A549 (cell line): ENCODE measurements at regions not wholly inside any gene's neighbourhood (a gene's known extent, or its start where the extent isn't known, plus 50 kb on each side); places are given as distances from the start of the nearest gene placed in this dataset.

ENCODE experiments used
- ATAC-seq, 2 experiments: fragments of 200-7000 bp in 1 of 2; fragments of >200 bp in 1 of 2; cut with Nextera tagmentation in 1 of 2; cut with Tn5 transposase in 1 of 2; 3 replicates each; pipeline versions ENCODE4 v1.8.0 to v1.9.1; 2018 to 2020; ENCODE audit warnings: mild to moderate bottlenecking in 1 of 2, moderate library complexity in 1 of 2
- CTCF ChIA-PET: fragments of 300-600 bp; sonication (Branson Sonifier 250); formaldehyde crosslinking; extraction: SDS; loops from one replicate; lab custom pipeline; 2021; ENCODE audit warnings: antibody characterized with exemption, inconsistent platforms; lab: Yijun Ruan, JAX
- POLR2A ChIA-PET: fragments of 350-600 bp; formaldehyde crosslinking; extraction: SDS; loops from one replicate; lab custom pipeline; 2021; ENCODE audit warnings: antibody characterized with exemption, inconsistent platforms; lab: Yijun Ruan, JAX
- DNase-seq, 2 experiments: peaks; one replicate each; pipeline versions ENCODE4 v3.0.0 to v3.0.0-alpha.2; 2011 to 2016; ENCODE audit warnings: low read depth in 1 of 2, low spot score in 1 of 2
- FAIRE-seq: peaks from 2 replicates; lab custom pipeline; 2011; peaks lifted over from hg19 to GRCh38; lab: Jason Lieb, UNC
- H3K27ac ChIP-seq, 2 experiments: fragments of >200 bp; sonication (Bioruptor Twin); formaldehyde crosslinking; 3 replicates each; pipeline ENCODE4 v1.5.1; 2016 to 2017
- H3K4me1 ChIP-seq: fragments of >200 bp; sonication (Bioruptor Twin); formaldehyde crosslinking; 3 replicates; pipeline ENCODE4 v1.6.1; 2016
- H3K4me2 ChIP-seq: fragments of >200 bp; sonication (Bioruptor Twin); formaldehyde crosslinking; 3 replicates; pipeline ENCODE4 v1.6.1; 2016
- H3K4me3 ChIP-seq: fragments of >200 bp; sonication (Bioruptor Twin); formaldehyde crosslinking; 3 replicates; pipeline ENCODE4 v1.5.1; 2016
- H3K9me3 ChIP-seq: fragments of >200 bp; sonication (Bioruptor Twin); formaldehyde crosslinking; 3 replicates; pipeline ENCODE4 v1.6.1; 2016
- BCL3 ChIP-seq: fragments of >200 bp; sonication (Bioruptor Twin); formaldehyde crosslinking; IDR thresholded peaks from 3 replicates; pipeline ENCODE4 v1.6.1; 2016
- CBX8 ChIP-seq: fragments of 200-600 bp; sonication (generic); IDR thresholded peaks from 2 replicates; pipeline ENCODE4 v1.6.1; 2016
- CEBPB ChIP-seq, 2 experiments: fragments of >200 bp in 1 of 2; sonication (Bioruptor Twin) in 1 of 2; formaldehyde crosslinking in 1 of 2; IDR thresholded peaks; 2 replicates each; pipeline ENCODE4 v1.6.1; 2012 to 2016
- ELK1 ChIP-seq: fragments of 150-350 bp; IDR thresholded peaks from 2 replicates; pipeline ENCODE4 v1.6.1; 2014; ENCODE audit warnings: low read depth, mild to moderate bottlenecking, low read length
- EP300 ChIP-seq, 2 experiments: fragments of >200 bp; sonication (Bioruptor Twin); formaldehyde crosslinking; IDR thresholded peaks; 2 replicates in 1 of 2; 3 replicates in 1 of 2; pipeline ENCODE4 v1.6.1; 2016 to 2017
- FOSB ChIP-seq: fragments of 250-450 bp; sonication (Bioruptor Pico); IDR thresholded peaks from 2 replicates; pipeline ENCODE4 v1.5.0; 2020; ENCODE audit warnings: mild to moderate bottlenecking, moderate library complexity
- FOXS1 ChIP-seq: fragments of 250-450 bp; sonication (Bioruptor Pico); IDR thresholded peaks from 2 replicates; pipeline ENCODE4 v1.5.0; 2020; ENCODE audit warnings: mild to moderate bottlenecking, moderate library complexity
- GATA3 ChIP-seq: IDR thresholded peaks from 2 replicates; pipeline ENCODE4 v1.6.1; 2012; ENCODE audit warnings: borderline replicate concordance
- HES2 ChIP-seq: fragments of >200 bp; sonication (Bioruptor Twin); formaldehyde crosslinking; IDR thresholded peaks from 2 replicates; pipeline ENCODE4 v1.6.1; 2016
- JUNB ChIP-seq: fragments of >200 bp; sonication (Bioruptor Twin); formaldehyde crosslinking; IDR thresholded peaks from 2 replicates; pipeline ENCODE4 v1.6.1; 2016
- MAX ChIP-seq: IDR thresholded peaks from 2 replicates; pipeline ENCODE4 v1.6.1; 2012
- NFE2L2 ChIP-seq: fragments of 150-350 bp; conservative IDR thresholded peaks from 2 replicates; pipeline ENCODE4 v1.6.1; 2014; ENCODE audit warnings: low read length
- NR3C1 ChIP-seq: fragments of >200 bp; sonication (Bioruptor Twin); formaldehyde crosslinking; IDR thresholded peaks from 3 replicates; pipeline ENCODE4 v1.6.1; 2017
- PHF8 ChIP-seq: fragments of 200-600 bp; sonication (generic); IDR thresholded peaks from 2 replicates; pipeline ENCODE4 v1.6.1; 2016; ENCODE audit warnings: low read depth, mild to moderate bottlenecking, antibody characterized with exemption, moderate library complexity, borderline replicate concordance
- RCOR1 ChIP-seq: fragments of 150-350 bp; IDR thresholded peaks from 2 replicates; pipeline ENCODE4 v1.6.1; 2014; ENCODE audit warnings: antibody characterized with exemption, low read length, low read depth
- TFCP2L1 ChIP-seq: fragments of 250-450 bp; sonication (Bioruptor Pico); IDR thresholded peaks from 2 replicates; pipeline ENCODE4 v1.5.0; 2021; ENCODE audit warnings: mild to moderate bottlenecking
- TP53 ChIP-seq: fragments of 250-450 bp; sonication (Bioruptor Pico); IDR thresholded peaks from 2 replicates; pipeline ENCODE4 v1.5.0; 2021; ENCODE audit warnings: mild to moderate bottlenecking, moderate library complexity
- ZC3H11A ChIP-seq: fragments of 450-650 bp; IDR thresholded peaks from 2 replicates; pipeline ENCODE4 v1.6.1; 2014; ENCODE audit warnings: antibody characterized with exemption, mild to moderate bottlenecking
- ZFP36 ChIP-seq: fragments of 450-650 bp; IDR thresholded peaks from 2 replicates; pipeline ENCODE4 v1.6.1; 2014; ENCODE audit warnings: borderline replicate concordance; ENCODE audit not compliant: partially characterized antibody
- WGBS: methylation state at CpG from one replicate; pipeline ENCODE4 v1.1.6; 2017; ENCODE audit errors: missing lambda C conversion rate; 5-methylcytosine and 5-hydroxymethylcytosine counted together

GRCh38 chr5:165573445-165573844 lies 2068.0 kb downstream of the MAT2B start:
- WGBS = 9% methylated on average over 4 of the region's 4 CpGs
- TF ChIP-seq CBX8 (no peak), PHF8 (no peak), EP300 (IDR thresholded peaks at IDR 0.05) (no peak)
- ChIA-PET POLR2A (no interaction called here), CTCF (no interaction called here)
- Histone ChIP-seq H3K4me1 (no peaks in the 10 kb centered on the region), H3K9me3 (no peaks in the 10 kb centered on the region), H3K4me2 (no peak overlapping the region), H3K4me3 (no peak overlapping the region), H3K27ac (no peak overlapping the region)
- FAIRE-seq = no peak
- ATAC-seq = no peak
- no peak for DNase-seq

GRCh38 chr5:165574100-165574499 lies 2068.7 kb downstream of the MAT2B start:
- no peak for DNase-seq
- no peak overlapping the region for H3K4me3 ChIP-seq
- no peak for TF ChIP-seq FOXS1
- TF ChIP-seq MAX = no peak
- no peak for TF ChIP-seq GATA3
- 4% methylated on average over 2 of the region's 2 CpGs for WGBS
- no peak overlapping the region for H3K27ac ChIP-seq
- H3K4me1 ChIP-seq = no peaks in the 10 kb centered on the region
- H3K9me3 ChIP-seq = no peaks in the 10 kb centered on the region
- CTCF ChIA-PET = no interaction called here
- no peak overlapping the region for H3K4me2 ChIP-seq
- POLR2A ChIA-PET = no interaction called here
- no peak for ATAC-seq
- no peak for FAIRE-seq

- no peak overlapping the region for H3K4me2 ChIP-seq
- CTCF ChIA-PET = no interaction called here
- no peaks in the 10 kb centered on the region for H3K9me3 ChIP-seq
- no peak for ATAC-seq
- no peak overlapping the region for H3K27ac ChIP-seq
- no peak for TF ChIP-seq NFE2L2
- no peak for TF ChIP-seq FOXS1
- TF ChIP-seq TFCP2L1 (CRISPR knock-in tag) = no peak
- no peak for TF ChIP-seq ZC3H11A
- TF ChIP-seq TP53 (CRISPR knock-in tag) = no peak
- no peak for TF ChIP-seq JUNB
- TF ChIP-seq ZFP36 = no peak
- no peak for TF ChIP-seq FOSB (CRISPR knock-in tag)
- no peak for FAIRE-seq
- 13% methylated on average over 3 of the region's 3 CpGs for WGBS
- H3K4me1 ChIP-seq = no peaks in the 10 kb centered on the region
- H3K4me3 ChIP-seq = no peak overlapping the region
- POLR2A ChIA-PET = no interaction called here
- no peak for DNase-seq
Measured at GRCh38 chr5:165576678-165577275, 2071.4 kb downstream of the MAT2B start.

GRCh38 chr5:165579911-165580310 lies 2074.5 kb downstream of the MAT2B start:
- no peak for FAIRE-seq
- CTCF ChIA-PET = no interaction called here
- H3K4me1 ChIP-seq = no peaks in the 10 kb centered on the region
- no peak for TF ChIP-seq FOSB (CRISPR knock-in tag)
- TF ChIP-seq BCL3 = no peak
- TF ChIP-seq RCOR1 = no peak
- no peak for TF ChIP-seq ELK1
- TF ChIP-seq HES2 = no peak
- TF ChIP-seq CEBPB (IDR thresholded peaks at IDR 0.05) = no peak
- no peak for TF ChIP-seq NFE2L2
- no peak for TF ChIP-seq NR3C1
- TF ChIP-seq, all 56 proteins: peak for 0
- POLR2A ChIA-PET = no interaction called here
- ATAC-seq = no peak
- Histone ChIP-seq H3K4me3 (no peak overlapping the region), H3K27ac (no peak overlapping the region), H3K9me3 (no peaks in the 10 kb centered on the region), H3K4me2 (no peak overlapping the region)
- no peak for DNase-seq
